ENCODE measurements at regions not wholly inside any gene's neighbourhood (a gene's known extent, or its start where the extent isn't known, plus 50 kb on each side); places are given as distances from the start of the nearest gene placed in this dataset.

DNA sequence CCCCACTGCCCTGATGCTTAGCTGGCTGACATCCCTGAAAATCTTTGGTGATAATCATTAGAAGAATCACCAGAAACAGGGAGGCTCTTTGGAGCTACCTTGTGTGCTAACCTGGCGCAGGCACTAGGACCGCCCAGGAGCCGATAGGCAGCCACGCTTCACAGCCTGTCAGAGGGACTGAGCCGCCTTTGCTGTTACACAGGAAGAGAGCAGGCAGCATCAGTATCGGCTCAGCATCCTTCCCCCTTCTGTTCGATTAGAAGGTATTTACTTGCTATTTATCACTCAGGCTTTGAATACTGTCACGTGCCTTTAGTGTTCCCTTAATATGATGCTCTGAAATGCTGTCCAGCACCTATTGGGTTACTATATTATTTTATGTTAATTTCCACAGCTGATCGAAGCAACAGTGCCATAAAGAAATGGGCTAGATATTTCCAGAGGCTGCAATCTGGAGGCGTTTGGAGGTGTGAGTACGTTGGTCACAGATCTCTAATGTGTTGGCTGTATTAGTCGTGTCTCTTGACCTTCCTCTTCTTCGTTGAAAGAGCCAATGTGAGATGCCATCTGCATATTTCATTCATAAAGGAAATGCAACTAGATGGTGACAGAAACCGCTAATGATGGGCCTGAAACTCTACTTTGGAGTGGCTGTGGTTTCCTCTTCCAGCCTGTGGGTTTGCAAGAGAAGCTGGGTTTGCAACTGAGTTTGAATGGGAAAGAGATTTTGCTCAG is 110.4 kb upstream of the RAB27B start:
- peak; percentile 29 for DNase-seq

DNA sequence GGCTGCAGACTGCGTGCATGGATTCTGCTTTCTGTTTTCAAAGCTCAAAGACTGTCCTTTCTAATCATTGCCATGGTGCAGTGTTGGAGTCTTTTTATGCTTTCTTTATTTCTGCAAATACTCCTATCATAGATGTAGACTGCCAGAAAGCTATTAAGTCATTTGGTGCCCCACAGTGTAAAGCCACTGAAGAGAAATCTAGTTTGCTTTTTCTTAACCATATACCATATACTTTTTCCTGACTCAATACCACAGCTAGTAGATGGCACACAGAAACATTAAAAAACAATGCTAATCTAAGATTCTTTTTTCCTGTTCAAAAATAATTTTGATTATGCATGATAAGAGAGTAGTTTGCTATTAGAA is 109.9 kb upstream of the RAB27B start:
- no peak for DNase-seq

DNA sequence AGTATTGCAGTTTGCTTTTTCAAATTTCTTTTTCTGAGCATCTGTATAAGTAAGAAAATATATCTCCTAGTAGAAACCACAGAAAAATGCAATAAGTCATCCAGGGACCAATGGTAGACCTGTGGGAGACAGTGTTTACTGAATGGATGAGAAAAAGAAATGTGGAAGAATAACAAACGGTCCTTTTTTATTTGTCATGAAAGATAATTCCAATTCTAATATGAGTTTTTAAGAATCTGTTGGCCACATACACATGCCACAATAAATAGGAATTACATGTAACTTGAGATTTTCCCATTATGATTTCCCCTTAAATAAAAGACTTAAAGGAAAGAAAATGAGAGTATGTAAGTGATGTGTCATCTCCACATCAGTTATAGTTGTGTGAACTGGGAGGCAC is 107.7 kb upstream of the RAB27B start:
- peak; percentile 45 for DNase-seq

GRCh38 chr18:54726143-54726542 is 102.1 kb upstream of the RAB27B start:
- DNase-seq: no peak

DNA sequence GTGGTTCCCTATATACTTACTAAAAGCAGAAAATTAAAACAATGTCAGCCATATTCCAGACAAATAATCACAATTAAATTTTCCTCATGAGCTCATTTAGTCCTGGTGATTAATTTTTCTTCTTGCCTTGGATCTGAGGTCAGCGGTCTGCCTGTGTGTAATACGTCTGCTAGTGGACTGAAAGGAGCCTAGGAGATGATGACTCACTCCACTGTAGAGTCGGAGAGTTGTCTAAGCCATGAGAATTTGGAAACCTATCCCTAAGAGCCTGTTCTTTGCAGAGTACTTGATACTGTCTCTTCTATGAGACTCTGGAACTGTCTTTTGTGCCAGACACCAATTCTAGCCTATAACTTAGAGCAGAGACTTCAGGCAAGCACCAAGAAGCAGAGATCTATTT is 94.2 kb upstream of the RAB27B start:
- DNase-seq: peak; percentile 85

DNA sequence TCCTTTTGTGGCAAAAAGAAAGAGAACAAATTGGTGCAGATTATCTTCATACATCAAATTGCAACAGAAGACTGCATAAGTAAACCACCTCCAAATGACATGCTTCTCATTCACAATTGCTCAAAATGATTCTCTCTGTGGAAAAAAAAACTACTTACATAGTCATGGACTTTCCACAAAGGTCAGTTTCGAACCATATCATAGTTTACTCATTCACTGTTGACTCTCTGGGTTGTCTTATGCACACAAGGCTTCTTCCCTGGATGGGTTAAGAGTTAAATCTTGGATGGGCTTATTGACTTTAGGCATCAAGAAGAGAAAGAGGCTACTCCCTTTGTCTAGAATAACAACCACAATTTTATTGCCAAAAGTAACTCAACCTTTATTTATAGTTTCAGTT is 91.3 kb upstream of the RAB27B start:
- no peak for DNase-seq

DNA sequence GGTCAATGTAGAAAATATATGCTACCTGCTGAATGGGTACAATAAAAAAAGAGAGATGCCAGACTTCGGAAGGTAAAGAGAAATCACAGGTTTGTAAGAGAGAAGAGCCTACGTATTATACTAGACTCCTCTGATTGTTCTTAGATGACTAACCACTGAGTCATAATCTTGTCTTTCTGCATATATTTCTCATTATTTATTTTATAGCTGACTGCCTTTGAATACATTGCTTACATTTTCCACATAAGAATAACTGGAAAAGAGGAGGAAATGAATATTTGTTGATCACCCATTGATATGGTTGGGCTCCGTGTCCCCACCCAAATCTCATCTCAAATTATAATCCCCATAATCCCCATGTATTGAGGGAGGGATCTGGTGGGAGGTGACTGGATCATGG is 90.3 kb upstream of the RAB27B start:
- peak; percentile 65 for DNase-seq

GRCh38 chr18:54739476-54739875 is 88.8 kb upstream of the RAB27B start:
- peak; percentile 31 for DNase-seq

- peak; percentile 71 for DNase-seq
Measured at GRCh38 chr18:54740136-54740846, 88.0 kb upstream of the RAB27B start.

DNA sequence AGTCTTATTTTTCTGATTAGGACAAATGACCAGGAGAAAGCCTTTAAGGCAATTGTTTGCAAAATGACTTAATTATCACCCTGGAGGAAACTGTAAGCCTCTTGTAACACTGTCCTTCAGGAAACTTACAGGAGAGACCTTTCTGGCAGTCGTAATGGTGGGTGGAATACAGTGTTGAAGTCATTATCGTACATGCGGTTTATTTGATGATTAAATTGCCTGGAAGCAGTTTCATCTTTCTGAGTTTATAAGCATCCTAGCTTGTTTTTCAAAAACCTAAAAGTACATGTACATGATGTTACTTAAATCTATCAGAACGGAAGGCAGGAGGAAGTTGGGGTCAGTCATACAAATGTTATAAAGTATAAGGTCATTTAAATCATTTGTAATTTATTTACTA is 86.2 kb upstream of the RAB27B start:
- no peak for DNase-seq

DNA sequence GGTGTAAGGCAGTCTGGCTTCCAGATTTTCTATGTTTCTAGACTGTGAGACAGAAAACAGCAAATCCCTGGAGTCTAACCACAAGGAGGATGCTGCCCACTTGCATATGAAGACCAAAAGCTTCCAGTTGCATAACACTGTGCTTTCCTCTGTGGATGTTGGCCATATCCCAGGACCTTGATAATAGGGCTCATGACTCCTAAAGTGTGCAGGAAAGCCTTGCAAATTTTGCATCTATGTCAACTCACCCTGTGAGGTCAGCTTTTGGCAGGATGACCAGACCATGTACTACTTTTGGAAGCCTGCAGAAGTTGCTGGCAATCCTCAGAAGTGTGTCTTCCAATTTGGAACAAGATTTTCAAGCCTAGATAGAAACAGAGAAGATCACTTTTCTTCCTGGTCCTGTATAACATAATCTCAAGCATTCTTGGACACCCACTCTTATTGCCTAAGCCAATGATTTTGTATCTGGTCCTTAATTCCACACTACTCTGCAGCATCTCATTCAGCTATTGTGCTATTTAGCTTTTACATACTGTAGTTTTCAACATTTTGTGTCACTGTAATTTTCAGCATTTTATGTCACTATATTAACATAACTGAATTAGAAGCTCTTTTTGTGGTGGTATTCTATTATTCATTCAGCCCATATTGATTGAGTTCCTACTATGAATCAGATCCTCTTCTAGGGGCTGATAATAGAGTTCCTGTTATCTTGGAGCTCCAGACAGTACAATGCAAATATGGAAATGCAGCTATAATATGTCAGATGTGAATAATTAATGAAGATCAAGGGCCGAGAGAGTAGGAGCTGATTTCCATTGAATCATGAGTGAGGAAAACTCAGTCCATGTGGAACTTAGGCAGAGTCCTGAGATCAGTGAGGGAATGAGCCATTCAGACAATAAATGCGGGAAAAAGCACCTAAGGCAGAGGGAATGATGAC is 85.3 kb upstream of the RAB27B start:
- peak; percentile 96 for DNase-seq

DNA sequence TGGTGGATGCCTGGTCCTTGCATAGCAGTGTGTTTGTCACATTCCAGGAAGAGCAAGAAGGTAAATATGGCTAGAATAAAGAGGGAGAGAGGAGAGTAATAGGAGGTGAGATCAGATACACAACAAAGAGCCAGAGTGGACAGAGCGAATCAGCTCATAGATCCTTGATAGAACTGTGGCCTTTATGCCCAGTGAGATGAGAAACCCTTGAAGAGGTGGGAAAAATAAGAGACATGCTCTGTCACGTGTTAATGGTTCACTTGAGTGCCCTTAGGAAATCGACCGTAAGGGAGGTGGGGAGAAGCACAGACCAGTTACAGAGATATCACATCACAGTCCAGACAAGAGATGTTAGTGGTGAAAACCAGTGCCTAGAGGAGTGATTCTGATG is 84.7 kb upstream of the RAB27B start:
- DNase-seq: no peak

DNA sequence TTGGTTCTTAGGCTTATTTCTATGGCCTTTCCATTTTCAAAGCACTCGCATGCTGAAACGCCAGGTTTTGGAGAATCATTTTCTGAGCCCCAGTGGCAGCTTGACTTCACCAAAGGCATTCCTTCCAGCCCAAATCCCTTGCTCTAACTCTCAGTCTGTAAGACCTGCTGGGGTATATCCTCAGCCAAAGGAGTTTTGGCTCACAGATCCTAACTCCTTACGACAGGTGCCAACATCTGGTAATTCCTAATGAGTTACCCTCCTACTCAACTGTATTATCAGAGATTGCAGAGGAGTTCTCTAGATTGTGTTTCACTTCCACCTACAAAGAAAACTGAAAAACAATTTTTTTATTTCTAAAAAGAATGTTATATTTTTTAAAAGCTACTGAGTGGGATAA is 79.0 kb upstream of the RAB27B start:
- DNase-seq: no peak

- DNase-seq: no peak
Measured at GRCh38 chr18:54750350-54750749, 77.9 kb upstream of the RAB27B start.

- DNase-seq: no peak
Measured at GRCh38 chr18:54752185-54752584, 76.1 kb upstream of the RAB27B start.

DNA sequence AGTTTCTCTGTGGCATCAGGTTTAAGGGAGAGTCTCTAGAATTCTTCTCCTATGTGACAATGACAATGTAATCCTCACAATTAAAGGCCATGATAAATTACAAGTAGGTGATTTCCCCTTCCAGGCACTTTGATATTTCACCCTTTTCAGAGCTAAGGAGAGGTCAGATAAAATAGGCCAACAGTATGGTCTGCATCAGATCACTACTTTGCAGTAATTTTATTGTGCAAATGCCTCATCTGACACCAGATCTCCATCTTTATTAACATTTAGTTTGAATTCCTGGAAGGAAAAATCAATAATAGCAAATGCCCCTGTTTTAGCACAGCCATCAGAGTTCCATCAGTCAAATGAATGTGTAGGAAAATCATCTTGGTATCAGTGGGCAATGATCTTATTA is 72.8 kb upstream of the RAB27B start:
- DNase-seq: no peak

DNA sequence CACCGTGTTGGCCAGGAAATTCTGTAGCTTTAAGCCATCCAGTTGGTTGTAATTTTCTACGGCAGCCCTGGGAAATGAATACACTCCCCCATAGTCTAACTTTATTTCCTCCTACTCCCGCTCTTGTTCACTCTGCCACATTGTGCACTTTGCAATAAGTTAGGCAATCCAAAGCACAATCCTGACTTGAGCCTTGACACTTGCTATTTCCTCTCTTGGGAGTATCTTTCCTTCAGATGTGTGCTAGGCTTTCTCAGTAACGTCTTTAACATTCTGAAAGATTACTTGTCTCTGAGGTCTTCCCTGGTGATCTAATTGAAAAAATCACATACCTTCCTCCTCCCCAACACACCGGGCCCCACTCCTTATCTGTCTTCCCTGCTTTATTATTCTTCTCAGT is 65.9 kb upstream of the RAB27B start:
- no peak for DNase-seq

DNA sequence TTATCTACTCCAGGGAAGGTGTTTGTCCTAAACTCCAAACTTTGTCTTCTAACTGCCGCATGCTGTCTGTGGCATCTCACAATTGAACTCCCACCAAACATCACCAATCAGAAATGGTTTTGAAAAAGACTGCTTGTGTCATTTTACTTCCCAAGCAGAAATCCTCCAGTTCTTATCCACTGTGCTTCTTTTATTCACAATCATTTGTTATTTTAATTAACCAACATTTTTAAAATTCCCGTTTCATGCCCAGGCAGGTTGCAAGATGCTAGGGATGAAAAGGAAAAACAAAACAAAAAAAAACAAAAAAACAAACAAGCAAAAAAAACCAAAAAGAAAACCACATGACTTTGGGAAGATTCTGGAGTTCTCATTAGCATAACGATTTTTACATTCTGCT is 63.5 kb upstream of the RAB27B start:
- DNase-seq: no peak

DNA sequence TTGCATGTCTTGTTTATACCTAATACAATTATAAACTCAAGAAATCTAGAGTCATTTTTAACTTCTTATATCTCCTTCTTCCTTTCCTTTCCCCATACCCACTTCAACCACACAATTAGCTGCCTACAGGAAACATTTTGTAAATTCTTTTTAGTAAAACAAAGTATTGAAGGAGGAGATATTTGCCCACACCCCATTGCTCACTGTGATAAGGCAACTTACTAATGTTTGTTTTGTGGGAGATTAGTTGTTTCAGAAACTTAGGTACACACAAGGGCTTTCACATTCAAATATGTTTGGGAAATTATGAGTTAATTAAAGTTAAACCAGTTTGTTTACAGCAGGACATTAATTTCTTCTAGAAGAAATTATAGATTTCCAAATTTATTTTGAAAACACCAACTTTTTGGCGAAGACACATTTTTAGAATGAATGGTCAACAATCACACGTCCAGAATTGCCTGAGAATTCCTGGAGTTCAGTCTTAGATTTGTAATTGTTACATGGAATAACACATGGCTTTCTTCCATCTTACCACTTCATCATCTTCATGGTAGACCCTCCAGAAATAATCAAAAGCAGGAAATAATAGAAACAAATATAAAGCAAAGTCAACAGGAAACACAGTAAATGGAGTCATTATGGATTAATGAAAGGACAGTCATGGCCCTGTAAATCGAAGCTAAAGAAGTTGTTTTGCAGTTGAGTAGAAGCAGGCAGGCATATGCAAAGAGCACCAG is 62.5 kb upstream of the RAB27B start:
- no peak for DNase-seq

- DNase-seq: no peak
Measured at GRCh38 chr18:54766634-54767033, 61.6 kb upstream of the RAB27B start.

DNA sequence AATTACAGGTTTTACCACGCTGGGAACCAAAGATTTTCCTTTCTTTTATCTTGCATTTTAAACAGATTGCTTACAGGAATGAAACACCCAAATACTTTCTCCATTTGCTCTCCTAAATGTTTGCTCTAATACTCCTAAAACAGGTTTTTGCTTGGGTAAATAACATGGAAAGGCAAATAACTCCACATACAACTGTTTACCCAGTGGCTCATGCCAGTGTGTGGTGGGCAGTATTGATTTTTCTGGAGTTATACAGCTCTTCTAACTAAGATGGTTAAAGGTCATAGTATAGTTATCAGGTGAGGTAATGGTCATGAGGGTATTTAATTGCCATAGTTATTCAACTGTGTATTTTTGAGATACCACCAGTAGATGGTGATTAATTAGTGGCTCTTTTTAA is 61.2 kb upstream of the RAB27B start:
- DNase-seq: no peak

GRCh38 chr18:54769526-54770464 is 58.5 kb upstream of the RAB27B start:
- peak; percentile 33 for DNase-seq

Data from fibroblast of skin of right quadriceps (primary cell).